Pulmonary artery endothelial cell (primary cell): ENCODE measurements at regions not wholly inside any gene's neighbourhood (a gene's known extent, or its start where the extent isn't known, plus 50 kb on each side); places are given as distances from the start of the nearest gene placed in this dataset.

Source experiments
- DNase-seq: peaks from one replicate; pipeline ENCODE4 v3.0.0-alpha.2; 2011; ENCODE audit warnings: low read depth, low spot score

DNA sequence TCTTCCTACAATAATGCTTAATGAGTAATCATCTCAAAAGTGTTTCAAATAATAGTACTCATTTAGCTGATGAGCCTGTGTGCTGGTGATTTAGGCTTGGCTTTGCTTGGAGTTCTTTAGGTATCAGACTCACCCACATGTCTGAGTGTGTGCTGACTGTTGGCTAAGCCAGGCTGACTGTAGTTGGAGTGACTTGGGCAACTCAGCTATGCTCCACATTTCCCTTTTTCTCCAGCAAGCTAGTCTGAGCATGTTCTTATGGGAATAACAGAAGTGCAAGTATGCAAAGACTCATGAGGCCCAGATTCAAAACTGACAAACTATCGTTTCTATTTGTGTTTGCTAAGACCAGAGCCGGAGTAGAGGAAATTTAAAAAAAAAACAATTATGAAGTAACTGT lies 99.0 kb upstream of the ADGRL4 start:
- no peak for DNase-seq

DNA sequence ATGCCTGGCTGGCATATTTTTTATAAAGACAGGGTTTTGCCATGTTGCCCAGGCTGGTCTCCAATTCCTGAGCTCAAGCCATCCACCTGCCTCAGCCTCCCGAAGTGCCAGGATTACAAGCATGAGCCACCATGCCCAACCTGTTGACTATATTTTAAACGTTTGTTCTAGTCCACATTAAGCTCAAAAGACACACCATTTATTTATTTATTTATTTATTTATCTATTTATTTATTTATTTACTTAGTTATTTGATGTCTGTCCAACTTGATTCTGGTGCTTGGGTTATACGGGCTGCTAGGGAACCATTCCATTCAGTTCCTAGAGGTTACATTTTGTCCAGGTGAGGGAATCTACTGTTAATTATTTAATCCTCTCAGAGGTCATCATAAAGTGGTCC lies 98.1 kb upstream of the ADGRL4 start:
- no peak for DNase-seq

DNA sequence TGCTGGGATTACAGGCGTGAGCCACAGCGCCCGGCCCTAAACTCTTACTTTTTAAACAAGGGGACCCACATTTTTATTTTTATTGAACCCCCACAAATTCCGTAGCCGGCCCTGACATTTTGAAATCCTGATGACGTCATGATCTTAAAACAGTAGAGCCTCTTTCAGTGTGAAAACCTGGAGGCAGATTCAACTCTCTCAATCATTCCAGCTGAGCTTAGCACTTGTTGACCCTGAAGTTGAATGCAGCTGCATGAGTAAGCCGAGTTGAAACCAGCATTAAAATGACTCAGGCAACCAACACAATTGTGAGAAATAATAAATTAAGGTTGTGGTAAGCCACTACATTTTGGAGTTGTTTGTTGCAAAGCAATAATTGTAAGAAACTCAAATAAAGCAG lies 93.9 kb upstream of the ADGRL4 start:
- DNase-seq, result no peak

DNA sequence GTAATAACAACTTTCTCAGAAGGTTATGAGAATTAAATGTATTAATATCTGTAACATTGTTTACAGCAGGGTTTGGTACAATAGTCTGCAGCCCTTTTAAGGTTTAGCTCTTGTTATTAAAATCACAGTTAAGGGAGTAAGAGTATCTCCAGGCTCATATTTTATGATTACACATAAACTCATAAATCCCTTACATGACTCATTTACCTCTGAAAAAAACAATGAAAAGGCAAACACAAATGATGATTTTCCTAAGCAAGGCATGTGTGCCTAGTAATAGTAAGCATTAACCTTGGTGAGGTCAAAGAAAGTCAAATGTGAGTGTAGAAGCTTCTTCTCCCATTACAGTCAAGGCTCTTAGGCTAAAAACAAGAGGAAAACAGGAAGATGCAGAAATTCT lies 84.5 kb upstream of the ADGRL4 start:
- DNase-seq, result no peak

DNA sequence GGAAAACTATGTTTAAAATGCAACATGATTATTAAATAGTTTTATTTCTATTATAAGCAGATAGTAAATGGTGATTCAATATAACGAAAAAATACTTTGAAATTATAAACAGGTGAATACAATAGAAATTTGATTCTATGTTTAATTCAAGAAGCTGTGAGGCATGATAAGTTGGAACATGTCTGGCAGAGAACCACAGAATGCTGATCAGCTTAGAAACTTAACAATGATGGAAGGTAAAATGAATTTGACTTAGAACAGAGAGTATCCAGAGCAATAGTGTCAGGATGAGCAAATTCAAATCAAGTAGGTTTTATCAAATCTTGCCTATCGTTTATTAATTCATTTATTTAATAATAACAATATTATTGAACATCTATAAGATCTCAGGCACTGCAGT lies 83.4 kb upstream of the ADGRL4 start:
- DNase-seq, result no peak

DNA sequence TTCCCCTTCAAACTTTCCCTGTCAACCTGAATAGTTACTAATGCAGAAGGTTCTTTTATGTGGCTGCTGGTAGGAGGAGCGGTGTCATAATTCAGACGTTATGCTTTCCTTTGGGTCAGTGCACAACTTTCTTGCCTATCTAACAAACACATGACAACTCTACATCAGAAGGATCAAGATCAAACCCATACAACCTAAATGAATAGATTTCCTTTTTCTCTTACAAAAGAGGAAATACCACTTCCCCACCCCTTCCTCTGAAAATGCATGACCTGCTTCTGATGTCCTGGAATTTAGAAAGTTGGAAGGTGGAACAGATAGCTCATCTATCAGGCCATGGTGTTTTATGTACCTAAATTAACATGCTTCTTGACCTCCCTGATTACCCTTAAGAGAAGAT lies 75.7 kb upstream of the ADGRL4 start:
- no peak for DNase-seq

DNA sequence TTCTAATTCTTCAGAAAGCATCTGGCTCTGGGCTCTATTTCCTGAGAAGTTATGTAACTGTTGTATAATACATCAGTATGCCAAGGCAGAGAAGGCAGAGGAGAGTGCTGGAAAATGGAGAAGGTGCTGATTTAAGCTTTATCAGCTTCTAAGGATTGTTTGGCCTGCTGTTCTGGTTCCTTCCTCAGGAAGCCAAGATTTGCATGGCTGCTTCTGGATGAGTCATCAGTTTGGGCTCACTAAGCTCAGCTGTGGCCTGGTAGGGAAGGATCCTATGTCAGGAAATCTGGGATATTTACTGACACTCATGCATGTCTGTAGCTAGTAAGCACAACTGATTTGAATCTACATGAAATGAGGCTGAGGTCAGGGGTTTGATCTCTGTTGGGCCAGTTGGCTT lies 73.2 kb upstream of the ADGRL4 start:
- peak; percentile 98 for DNase-seq

DNA sequence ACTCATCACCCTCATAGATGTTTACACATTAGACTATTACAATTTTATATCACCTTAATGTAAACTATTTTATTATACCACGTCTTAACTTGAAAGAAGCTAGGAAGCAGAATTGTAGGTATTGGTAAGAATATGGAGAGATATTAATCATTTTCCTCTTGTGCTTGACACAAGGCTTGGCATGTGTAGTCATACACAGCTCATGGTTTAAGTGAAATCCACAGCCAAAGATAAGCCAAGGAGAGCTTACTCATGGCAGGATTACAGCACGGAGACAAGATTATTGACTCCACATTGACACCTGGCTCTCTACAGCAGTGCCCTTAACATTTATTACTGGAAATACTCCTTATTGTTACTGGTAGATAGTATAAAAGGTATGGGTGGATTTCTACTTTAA lies 68.4 kb upstream of the ADGRL4 start:
- DNase-seq, result no peak

DNA sequence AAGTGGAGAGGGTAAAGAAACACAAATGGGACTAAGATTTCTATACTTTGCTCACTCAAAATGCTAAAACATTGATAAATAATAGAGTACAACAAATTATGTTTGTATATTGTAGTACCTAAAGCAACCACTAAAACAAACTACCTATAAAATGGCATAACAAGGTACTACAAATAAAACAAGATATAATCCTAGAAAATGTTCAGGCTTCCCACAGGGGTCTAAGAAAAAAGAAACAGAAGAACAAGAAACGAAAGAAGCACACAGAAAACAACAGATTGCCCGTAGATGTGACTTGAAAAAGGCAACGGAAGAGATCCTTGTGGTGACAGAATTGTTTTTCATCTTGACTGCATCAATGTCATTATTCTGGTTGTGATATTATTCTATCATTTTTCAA lies 63.3 kb upstream of the ADGRL4 start:
- DNase-seq, result no peak

DNA sequence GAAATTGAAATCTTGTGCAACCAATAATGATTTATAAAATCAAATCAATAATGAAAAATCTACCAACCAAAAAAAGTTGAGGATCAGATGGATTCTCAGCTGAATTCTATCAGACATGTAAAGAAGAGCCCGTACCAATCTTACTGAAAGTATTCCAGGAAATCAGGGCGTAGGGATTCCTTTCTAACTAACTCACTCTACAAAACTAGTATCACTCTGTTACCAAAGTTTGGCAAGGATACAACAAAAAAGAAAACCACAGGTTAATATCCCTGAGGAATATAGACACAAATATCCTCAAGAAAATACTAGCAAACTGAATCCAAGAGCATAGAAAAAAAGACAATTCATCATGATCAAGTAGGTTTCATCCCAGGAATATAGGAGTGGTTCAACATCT lies 52.8 kb upstream of the ADGRL4 start:
- no peak for DNase-seq
